ENCODE measurements at regions not wholly inside any gene's neighbourhood (a gene's known extent, or its start where the extent isn't known, plus 50 kb on each side); places are given as distances from the start of the nearest gene placed in this dataset.

GRCh38 chr3:159038405-159038804 lies 236.6 kb downstream of the MFSD1 start:
- no peaks in the 10 kb centered on the region for H4K20me1 ChIP-seq (ENCODE audit: insufficient read depth, poor library complexity, severe bottlenecking)
- no peaks in the 10 kb centered on the region for H3K9me3 ChIP-seq (ENCODE audit: low read depth)
- 40% methylated on average over 2 of the region's 2 CpGs for WGBS (ENCODE audit: low lambda C conversion rate, missing lambda C conversion rate)
- H3K4me2 ChIP-seq: no peak overlapping the region
- DNase-seq (ENCODE audit: low spot score): no peak
- no peaks in the 10 kb centered on the region for H3K4me1 ChIP-seq (ENCODE audit: insufficient read depth)
- no peaks in the 10 kb centered on the region for H3K36me3 ChIP-seq (replicated peaks; ENCODE audit: insufficient read depth, low read depth)
- H3K27ac ChIP-seq: no peak overlapping the region
- no peak overlapping the region for H2AFZ ChIP-seq
- TF ChIP-seq EZH2 (IDR thresholded peaks at IDR 0.05; ENCODE audit: borderline replicate concordance): no peak
- TF ChIP-seq EZH2phosphoT487 (IDR thresholded peaks at IDR 0.05; ENCODE audit: low read depth, severe bottlenecking, unreplicated experiment): no peak
- no peak for TF ChIP-seq CTCF (IDR thresholded peaks at IDR 0.05; ENCODE audit: poor library complexity)
- H3K4me3 ChIP-seq: no peak overlapping the region
- no peaks in the 10 kb centered on the region for H3K79me2 ChIP-seq
- H3K9me2 ChIP-seq (replicated peaks; ENCODE audit: insufficient read depth): no peaks in the 10 kb centered on the region
- H3K27me3 ChIP-seq: peaks cover 3% of the 10 kb centered on the region

GRCh38 chr3:159039286-159039685 lies 237.4 kb downstream of the MFSD1 start:
- TF ChIP-seq EZH2 (IDR thresholded peaks at IDR 0.05; ENCODE audit: borderline replicate concordance) (no peak), CTCF (IDR thresholded peaks at IDR 0.05; ENCODE audit: poor library complexity) (no peak), EZH2phosphoT487 (IDR thresholded peaks at IDR 0.05; ENCODE audit: low read depth, severe bottlenecking, unreplicated experiment) (no peak)
- Histone ChIP-seq H4K20me1 (ENCODE audit: insufficient read depth, poor library complexity, severe bottlenecking) (no peaks in the 10 kb centered on the region), H3K9me3 (ENCODE audit: low read depth) (no peaks in the 10 kb centered on the region), H3K4me2 (no peak overlapping the region), H3K4me3 (no peak overlapping the region), H3K9me2 (replicated peaks; ENCODE audit: insufficient read depth) (no peaks in the 10 kb centered on the region), H2AFZ (no peak overlapping the region), H3K4me1 (ENCODE audit: insufficient read depth) (no peaks in the 10 kb centered on the region), H3K36me3 (replicated peaks; ENCODE audit: insufficient read depth, low read depth) (no peaks in the 10 kb centered on the region), H3K79me2 (no peaks in the 10 kb centered on the region), H3K27ac (no peak overlapping the region), H3K27me3 (peaks cover 3% of the 10 kb centered on the region)
- no peak for DNase-seq (ENCODE audit: low spot score)
- 55% methylated on average over 2 of the region's 2 CpGs for WGBS (ENCODE audit: low lambda C conversion rate, missing lambda C conversion rate)

- H3K9me3 ChIP-seq (ENCODE audit: low read depth): no peaks in the 10 kb centered on the region
- H4K20me1 ChIP-seq (ENCODE audit: insufficient read depth, poor library complexity, severe bottlenecking): no peaks in the 10 kb centered on the region
- no peak overlapping the region for H2AFZ ChIP-seq
- no peak overlapping the region for H3K27ac ChIP-seq
- peaks cover 3% of the 10 kb centered on the region for H3K27me3 ChIP-seq
- H3K9me2 ChIP-seq (replicated peaks; ENCODE audit: insufficient read depth): no peaks in the 10 kb centered on the region
- no peak for DNase-seq (ENCODE audit: low spot score)
- TF ChIP-seq EZH2 (IDR thresholded peaks at IDR 0.05; ENCODE audit: borderline replicate concordance): no peak
- TF ChIP-seq CTCF (IDR thresholded peaks at IDR 0.05; ENCODE audit: poor library complexity): no peak
- TF ChIP-seq EZH2phosphoT487 (IDR thresholded peaks at IDR 0.05; ENCODE audit: low read depth, severe bottlenecking, unreplicated experiment): no peak
- 60% methylated on average over 5 of the region's 5 CpGs for WGBS (ENCODE audit: low lambda C conversion rate, missing lambda C conversion rate)
- no peak overlapping the region for H3K4me2 ChIP-seq
- no peaks in the 10 kb centered on the region for H3K36me3 ChIP-seq (replicated peaks; ENCODE audit: insufficient read depth, low read depth)
- H3K4me1 ChIP-seq (ENCODE audit: insufficient read depth): no peaks in the 10 kb centered on the region
- H3K4me3 ChIP-seq: no peak overlapping the region
- H3K79me2 ChIP-seq: no peaks in the 10 kb centered on the region
These were observed 243.5 kb downstream of the MFSD1 start for GRCh38 chr3:159045279-159045885.

Data from hepatocyte (in vitro differentiated cells).